WTC11 (cell line): ENCODE measurements at regions not wholly inside any gene's neighbourhood (a gene's known extent, or its start where the extent isn't known, plus 50 kb on each side); places are given as distances from the start of the nearest gene placed in this dataset.

Source experiments
- ATF1 ChIP-seq: sonication (generic); formaldehyde crosslinking; IDR thresholded peaks from 2 replicates; pipeline ENCODE4 v1.8.1; 2023; ENCODE audit warnings: mild to moderate bottlenecking, moderate library complexity, missing genetic modification reagents
- ATF2 ChIP-seq: sonication (generic); formaldehyde crosslinking; IDR thresholded peaks from 2 replicates; pipeline ENCODE4 v1.8.1; 2022; ENCODE audit warnings: low read depth, missing genetic modification reagents, borderline replicate concordance
- ATF6 ChIP-seq: sonication (generic); formaldehyde crosslinking; IDR thresholded peaks from 2 replicates; pipeline ENCODE4 v1.8.1; 2023; ENCODE audit warnings: mild to moderate bottlenecking, missing genetic modification reagents
- CTCF ChIP-seq: fragments of 200-600 bp; IDR thresholded peaks from 2 replicates; pipeline ENCODE4 v1.8.0; 2022; ENCODE audit warnings: antibody characterized with exemption
- MAX ChIP-seq: sonication (generic); formaldehyde crosslinking; IDR thresholded peaks from 2 replicates; pipeline ENCODE4 v1.8.0; 2022; ENCODE audit warnings: mild to moderate bottlenecking, missing genetic modification reagents
- MYBL2 ChIP-seq: sonication (generic); formaldehyde crosslinking; IDR thresholded peaks from 2 replicates; pipeline ENCODE4 v1.8.1; 2023; ENCODE audit warnings: mild to moderate bottlenecking, moderate library complexity, missing genetic modification reagents
- PRDM15 ChIP-seq: sonication (generic); formaldehyde crosslinking; IDR thresholded peaks from 2 replicates; pipeline ENCODE4 v1.8.0; 2022; ENCODE audit warnings: missing genetic modification reagents
- SP1 ChIP-seq: sonication (generic); formaldehyde crosslinking; conservative IDR thresholded peaks from 2 replicates; pipeline ENCODE4 v1.8.1; 2022; ENCODE audit warnings: missing genetic modification reagents
- USF1 ChIP-seq: sonication (generic); formaldehyde crosslinking; IDR thresholded peaks from 2 replicates; pipeline ENCODE4 v1.8.0; 2022; ENCODE audit warnings: mild to moderate bottlenecking, missing genetic modification reagents
- ZBTB21 ChIP-seq: sonication (generic); formaldehyde crosslinking; IDR thresholded peaks from 2 replicates; pipeline ENCODE4 v1.8.1; 2023; ENCODE audit warnings: mild to moderate bottlenecking, missing genetic modification reagents, borderline replicate concordance
- ZNF232 ChIP-seq: sonication (generic); formaldehyde crosslinking; IDR thresholded peaks from 2 replicates; pipeline ENCODE4 v1.8.0; 2022; ENCODE audit warnings: mild to moderate bottlenecking, missing genetic modification reagents
- ZNF317 ChIP-seq: sonication (generic); formaldehyde crosslinking; IDR thresholded peaks from 2 replicates; pipeline ENCODE4 v1.8.1; 2023; ENCODE audit warnings: low read depth, mild to moderate bottlenecking, moderate library complexity, missing genetic modification reagents, borderline replicate concordance

GRCh38 chr20:61037498-61037897 lies 214.6 kb upstream of the CDH4 start:
- TF ChIP-seq CTCF (no peak), MYBL2 (CRISPR knock-in tag) (no peak), USF1 (CRISPR knock-in tag) (no peak), SP1 (CRISPR knock-in tag) (no peak), ZBTB21 (CRISPR knock-in tag) (no peak), ATF1 (CRISPR knock-in tag) (no peak), ZNF317 (CRISPR knock-in tag) (no peak), ZNF232 (CRISPR knock-in tag) (no peak), ATF6 (CRISPR knock-in tag) (no peak), PRDM15 (CRISPR knock-in tag) (no peak), MAX (CRISPR knock-in tag) (no peak), ATF2 (CRISPR knock-in tag) (no peak)
